ENCODE measurements at regions not wholly inside any gene's neighbourhood (a gene's known extent, or its start where the extent isn't known, plus 50 kb on each side); places are given as distances from the start of the nearest gene placed in this dataset.
"Not testable (repeated sequence)": the region's sequence is repeated elsewhere in the genome, so short reads cannot be mapped to it uniquely, and the experiment has no call there.

DNA sequence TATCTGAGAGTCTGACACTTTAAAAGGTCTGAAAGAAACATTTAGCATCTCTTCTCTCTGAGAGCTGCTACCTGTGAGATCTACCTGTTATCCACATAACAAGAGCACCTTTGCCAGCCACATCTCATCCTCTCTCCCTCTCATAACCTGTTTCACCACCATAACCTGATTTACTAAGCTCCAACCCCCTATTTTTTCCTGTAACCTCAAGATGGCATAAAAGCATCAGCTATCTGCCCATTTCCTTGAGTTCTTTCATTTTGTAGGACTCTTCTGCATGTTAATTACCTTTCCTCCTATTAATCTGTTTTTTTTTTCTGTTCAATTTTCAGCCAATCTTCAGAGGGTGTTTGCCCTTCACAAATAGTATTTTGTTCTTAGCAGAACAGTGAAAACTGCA is 136.5 kb upstream of the KCNK1 start:
- no peak for DNase-seq

DNA sequence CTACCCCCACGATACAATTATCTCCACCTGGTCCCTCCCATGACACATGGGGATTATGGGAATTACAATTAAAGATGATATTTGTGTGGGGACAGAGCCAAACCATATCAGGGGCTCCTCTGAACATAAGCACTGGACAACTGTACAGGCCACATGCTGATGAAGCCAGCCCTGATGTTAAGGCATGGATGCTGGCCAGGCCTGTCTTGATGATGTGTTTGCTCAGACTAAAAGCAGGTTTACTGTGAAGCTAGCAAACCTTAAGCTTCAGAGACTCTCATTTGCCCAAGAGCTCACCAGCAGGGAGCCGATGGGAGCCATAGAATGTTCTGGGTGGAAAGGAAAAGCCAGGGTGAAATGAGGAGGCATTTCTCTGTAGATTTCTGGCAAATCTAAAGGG is 135.3 kb upstream of the KCNK1 start:
- DNase-seq: no peak

DNA sequence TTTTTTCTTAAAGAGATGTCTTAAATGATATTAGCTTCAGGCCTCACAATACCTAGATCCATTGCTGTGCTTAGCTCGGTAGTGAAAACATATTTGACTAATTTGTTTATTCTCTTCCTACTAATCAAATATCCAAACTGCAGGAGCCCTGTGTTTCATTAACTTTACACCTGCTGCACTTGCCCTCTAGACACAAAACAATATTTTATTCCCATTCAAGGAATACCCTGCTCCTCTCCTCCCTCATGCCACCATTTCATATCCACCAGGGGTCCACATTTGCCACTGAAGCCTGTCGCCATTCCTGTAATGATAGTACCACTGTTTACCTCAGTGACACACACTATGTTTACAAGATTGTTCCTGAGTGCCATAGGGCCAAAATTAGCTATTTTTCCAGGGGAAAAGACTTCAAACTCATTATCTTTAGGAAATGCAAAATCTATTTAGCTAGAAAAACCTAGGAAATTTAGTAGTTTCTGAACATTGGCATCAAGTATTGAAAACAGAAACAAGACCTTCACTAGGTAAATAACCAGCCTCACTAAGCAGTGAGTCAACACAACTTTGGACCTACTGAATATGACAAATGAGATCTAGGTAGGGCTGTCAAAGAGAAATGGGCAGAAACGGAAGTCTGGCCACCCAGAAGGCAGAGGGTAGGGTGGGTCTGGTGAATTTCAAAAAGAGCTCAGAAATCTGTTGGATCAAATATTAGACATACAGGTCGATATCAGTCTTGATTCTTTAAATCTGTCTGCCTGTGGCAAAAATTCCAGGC is 134.6 kb upstream of the KCNK1 start:
- DNase-seq: no peak

DNA sequence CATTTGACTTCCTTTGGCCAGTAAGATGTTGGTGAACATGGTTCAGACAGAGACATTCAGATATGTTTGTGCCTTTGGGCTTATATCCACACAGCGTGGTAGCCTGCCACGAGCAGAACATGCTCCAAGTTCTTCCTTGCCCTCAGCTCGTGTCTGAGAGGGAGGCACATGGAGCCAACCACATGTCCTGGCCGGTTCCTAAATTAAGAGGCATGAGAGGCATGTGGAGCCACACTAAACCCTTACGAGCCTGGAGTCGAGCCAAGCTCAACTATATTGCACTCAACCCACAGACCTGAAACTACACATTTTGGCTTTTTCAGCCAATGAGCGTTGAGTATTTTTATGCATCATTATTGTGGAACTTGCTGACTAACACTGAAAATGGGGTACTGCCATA is 133.7 kb upstream of the KCNK1 start:
- no peak for DNase-seq

DNA sequence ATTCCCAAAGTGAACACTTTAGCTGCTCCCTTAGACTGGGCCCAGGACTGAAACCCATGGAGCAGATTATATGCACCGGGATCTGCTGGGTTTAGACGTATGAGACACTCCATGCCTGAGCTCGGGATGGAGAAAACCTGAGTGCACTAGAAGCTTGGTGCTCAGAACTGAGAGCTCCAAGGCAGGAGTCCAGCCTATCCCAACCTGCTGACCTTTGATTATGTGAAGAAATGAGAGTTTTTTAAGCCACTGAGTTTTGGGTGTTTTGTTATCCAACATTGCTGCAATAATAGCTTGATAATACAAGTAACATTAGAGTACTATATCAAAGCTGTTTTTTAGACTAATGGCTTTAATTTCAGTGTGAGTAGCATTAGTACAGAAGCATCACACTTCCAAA is 131.5 kb upstream of the KCNK1 start:
- no peak for DNase-seq

DNA sequence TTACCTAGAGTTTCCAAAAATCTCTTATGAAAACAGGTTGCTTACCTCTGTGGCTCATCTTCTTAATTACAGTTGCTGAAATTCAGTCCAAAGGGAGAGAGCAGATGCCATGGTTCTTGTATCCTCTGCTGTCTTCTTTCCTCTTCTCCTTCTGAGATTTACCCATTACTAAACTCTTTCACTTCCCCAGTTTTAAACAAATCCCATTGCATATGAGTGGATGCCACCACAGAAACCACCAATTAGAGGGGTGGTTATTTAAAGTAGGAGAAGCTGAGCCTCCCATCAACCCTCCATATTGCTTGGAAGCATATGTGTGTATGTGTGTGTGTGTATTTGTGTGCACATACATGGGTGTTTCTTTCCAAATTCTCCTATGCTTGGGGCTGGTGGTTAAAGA is 128.5 kb upstream of the KCNK1 start:
- no peak for DNase-seq

DNA sequence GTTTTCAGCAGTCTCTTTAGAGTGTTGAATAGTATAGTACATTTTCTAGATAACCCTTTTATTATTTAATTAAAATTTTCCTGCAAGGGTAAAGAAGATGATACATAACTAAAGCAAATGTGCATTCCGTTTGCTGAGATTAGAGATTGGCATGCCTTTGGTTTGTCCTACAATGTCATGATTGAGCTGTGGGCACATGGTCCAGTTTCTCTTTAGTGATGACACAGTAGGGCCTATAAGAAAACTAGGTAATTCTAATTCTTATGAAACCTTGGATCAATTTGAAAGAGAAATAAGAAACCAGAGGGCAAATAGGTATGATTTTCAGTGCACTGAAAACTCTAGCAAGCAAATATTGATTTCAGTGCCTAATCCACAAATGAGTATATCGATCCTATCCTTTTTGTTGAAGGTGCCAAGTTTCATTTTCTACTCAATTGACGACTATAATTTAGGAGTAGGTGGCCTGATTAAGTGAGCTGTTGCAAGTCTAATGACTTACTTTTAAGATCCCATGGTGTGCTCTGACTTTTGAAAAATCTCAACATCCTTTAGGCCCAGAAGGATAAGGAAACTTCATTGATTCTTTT is 128.0 kb upstream of the KCNK1 start:
- DNase-seq: no peak

DNA sequence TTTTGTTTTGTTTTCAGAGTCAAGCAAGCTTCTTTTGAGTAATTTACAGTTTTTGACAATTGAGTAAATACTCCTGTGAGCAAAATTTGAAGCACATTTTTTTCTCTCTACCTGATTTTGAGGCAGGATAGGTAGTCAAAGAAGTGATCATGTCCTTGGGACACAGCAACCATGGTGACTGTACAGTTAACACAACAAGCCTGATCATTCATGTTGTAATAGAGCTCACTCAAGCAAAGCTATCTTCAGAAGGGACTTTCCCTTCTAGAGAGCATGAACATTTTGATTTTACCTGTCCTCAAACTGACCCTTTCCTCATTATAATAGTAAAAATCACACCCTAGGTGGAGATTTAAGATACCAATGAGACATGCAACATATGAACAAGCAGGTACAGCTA is 126.5 kb upstream of the KCNK1 start:
- no peak for DNase-seq

DNA sequence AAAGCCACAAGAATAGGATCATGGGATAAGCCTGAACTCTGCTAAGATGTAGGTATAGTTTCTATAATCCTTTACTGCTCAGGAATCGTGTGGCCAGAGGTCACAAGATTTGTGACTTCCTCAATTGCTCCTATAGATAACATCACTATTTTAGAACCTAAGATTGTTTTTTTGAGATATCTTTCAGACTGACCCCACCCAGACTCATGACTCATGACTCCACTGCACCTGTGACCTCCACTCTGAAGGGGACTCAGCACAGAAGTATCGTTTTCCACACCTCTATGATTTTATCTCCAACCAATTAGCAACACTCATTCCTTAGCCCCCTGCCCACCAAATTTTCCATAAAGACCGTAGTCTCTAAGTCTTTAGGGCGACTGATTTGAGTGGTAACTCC is 124.5 kb upstream of the KCNK1 start:
- DNase-seq: no peak

DNA sequence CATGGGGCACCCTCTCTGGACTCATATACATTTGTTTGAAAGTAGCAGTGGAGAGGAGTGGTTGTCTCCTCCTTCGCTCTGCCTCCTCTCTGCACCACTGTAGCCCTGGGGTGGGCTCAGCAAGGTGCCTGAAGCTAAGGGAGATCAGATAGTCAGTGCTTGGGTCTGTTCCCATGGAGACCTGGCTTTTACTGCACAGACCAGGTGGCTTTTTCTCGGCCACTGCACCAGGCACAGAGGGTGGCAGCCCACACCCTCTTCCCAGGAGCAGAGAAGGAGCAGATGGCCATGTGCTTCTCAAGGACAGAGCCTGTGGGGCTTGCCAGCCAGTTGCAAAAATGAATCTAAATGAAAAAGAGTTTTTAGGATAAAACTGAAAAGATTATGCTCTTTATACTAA is 123.4 kb upstream of the KCNK1 start:
- DNase-seq: no peak

DNA sequence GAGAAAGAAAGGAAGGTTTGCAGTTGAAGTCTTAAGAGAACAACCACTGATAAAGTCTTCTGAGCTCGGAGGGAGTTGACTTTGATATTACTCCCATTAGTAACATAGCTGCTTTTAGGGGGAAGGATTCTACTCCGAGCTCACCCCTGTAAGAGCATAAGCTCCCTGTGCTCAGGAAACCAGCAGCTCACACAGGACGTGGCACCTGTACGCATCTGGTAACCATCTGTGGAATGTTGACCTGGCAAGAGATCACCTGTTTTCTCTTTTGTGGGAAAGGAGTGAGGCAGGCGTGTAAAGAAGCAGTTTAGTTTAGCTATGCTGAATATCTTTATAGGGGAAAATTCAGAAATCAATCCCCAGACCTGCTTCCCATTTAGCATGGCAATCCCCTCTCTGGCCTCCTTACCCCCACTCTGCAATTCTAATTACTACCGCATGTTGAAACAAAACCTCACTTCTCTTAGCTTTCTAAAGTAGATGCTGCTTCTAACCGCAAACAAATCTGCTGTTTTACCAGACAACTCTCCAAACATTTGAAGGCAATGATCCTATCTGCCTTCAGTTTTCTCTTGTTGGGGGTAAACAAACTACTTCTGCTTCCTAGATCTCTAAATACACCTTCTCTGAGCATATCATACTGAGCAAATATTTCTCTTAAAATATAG is 121.8 kb upstream of the KCNK1 start:
- no peak for DNase-seq

DNA sequence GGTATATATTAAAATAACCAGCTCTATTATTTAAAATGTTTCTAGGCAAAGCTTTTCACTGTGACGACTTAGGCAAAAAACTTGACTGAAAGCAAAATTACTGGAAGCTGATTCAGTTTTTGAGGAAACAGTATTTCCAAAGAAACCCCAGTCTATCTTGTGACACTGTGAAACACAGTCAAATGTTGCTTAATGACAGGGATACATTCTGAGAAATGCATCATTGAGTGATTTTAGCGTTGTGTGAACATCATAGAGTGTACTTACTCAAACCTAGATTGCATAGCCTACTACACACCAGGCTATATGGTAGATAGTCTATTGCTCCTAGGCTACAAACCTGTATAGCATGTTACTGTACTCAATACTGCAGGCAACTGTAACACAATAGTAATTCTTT is 116.9 kb upstream of the KCNK1 start:
- DNase-seq: no peak

DNA sequence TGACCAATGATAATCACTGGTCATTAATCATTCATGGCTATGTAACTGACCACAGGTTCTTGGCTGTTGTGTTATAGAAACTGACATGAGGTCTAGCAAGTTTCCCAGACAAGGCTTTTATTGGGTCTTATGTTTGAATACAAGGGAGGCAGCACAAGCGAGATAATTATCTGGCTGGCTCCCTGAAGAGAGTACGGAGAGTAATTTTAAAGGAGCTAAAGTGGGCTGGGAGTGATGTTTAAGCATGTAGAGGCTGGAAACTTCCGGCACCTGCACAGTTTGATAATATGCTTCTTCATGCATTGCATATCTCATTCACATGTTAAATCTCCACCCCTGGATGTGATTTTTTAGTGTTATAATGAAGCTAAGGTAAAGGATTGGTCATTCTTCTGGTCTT is 116.2 kb upstream of the KCNK1 start:
- DNase-seq: no peak

DNA sequence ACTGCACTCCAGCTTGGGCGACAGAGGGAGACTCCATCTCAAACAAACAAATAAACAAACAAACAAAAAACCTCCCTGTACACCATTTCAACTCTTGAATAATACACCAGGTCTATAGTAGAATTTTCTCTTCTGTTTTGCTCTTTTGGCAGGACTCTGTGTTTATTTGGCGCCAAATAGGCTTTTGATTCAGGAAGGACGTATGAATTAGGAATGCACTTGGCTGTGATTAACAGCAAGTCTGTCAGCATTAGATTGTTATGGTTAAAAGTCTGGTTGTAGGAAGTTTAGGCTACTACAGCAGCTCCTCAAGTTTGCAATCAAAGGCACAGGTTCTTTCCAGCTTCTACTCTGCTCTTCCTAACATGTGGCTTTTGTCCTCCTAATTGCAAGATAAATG is 113.8 kb upstream of the KCNK1 start:
- DNase-seq: no peak

DNA sequence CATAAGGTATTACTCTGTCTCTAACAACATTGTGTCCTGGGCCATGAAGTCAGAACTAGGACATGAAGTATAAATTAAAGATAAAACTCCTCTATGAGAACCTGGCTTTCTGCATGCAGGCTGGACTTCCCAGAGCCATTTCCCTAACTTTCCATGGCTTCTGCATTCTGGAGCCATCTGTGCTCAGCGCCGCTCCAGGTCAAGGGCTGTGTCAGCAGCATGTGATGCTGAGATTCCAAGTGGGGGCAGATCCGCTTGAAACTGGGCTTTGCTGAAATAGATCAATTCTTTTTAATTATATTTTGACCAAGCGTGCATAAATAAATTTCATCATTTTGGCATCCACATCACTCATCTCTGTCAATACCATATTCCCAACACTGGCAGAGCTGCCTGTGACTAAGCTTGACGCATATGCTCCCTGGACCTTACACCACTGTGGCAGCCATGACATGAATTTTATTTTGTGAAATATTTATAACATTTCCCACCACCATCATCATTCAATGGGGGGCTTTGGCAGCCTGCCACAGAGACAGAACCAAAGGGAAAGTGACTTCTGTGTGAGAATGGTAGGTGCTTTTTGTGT is 110.4 kb upstream of the KCNK1 start:
- no peak for DNase-seq

DNA sequence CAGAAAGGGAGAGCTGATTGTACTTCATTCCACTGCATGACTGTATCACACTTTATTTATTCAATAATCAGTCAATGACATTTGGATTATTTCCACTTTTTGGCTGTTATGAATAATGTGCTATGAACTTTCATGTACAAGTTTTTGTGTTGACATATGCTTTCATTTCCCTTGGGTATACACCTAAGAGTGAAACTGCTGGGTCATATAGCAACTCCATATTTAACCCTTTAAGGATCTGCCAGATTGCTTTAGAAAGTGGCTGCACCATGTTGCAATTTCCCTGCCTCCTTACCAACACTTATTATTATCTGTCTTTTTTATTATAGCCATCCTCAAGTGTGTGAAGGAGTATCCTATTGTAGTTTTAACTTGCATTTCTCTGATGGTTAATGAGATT is 108.8 kb upstream of the KCNK1 start:
- DNase-seq: no peak

DNA sequence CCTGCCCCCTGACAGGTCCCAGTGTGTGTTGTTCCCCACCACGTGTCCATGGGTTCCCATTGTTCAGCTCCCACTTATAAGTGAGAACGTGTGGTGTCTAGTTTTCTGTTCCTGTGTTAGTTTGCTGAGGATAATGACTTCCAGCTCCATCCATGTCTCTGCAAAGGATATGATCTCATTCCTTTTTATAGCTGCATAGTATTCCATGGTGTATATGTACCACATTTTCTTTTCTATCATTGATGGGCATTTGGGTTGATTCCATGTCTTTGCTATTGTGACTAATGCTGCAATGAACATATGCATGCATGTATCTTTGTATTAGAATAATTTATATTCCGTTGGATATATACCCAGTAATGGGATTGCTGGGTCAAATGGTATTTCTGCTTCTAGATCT is 108.0 kb upstream of the KCNK1 start:
- DNase-seq: not testable (repeated sequence)

DNA sequence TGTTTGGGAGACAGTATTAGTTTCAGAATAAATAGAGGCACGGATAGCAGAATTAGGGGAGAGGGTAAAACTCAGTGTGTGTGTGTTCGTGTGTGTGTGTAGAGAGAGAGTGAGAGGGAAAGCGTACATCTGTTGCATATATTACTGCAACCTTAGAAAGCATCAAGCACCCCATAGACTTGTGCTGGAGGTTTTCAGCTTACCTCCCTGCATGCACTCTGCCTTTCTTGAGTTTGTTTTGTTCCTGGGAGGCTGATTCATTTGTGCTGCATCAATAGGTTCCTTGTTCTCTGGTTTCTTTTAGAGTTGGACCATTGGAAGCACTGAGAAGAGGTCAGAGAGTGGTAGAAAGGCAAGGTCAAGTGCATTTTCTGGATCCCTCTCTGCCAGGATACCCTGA is 104.4 kb upstream of the KCNK1 start:
- no peak for DNase-seq

DNA sequence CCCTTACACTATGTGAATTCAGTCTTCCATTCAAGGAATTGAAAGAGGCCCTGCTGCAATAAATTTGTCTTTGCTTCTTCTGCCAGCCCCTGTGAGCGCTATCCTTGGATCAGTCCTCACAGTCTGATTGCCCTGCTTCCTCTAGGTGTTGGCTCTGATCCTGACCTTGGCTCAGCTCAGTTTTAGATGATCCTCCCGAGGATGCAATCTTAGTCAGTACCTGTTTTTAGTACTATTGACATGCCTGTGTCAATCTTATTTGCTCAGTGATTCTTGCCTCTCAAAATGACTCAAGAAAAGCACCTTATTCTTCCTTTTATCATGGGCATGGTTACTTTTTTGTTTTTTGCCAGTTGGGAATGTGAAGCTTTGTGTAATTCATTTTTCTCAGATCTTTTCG is 101.4 kb upstream of the KCNK1 start:
- no peak for DNase-seq

DNA sequence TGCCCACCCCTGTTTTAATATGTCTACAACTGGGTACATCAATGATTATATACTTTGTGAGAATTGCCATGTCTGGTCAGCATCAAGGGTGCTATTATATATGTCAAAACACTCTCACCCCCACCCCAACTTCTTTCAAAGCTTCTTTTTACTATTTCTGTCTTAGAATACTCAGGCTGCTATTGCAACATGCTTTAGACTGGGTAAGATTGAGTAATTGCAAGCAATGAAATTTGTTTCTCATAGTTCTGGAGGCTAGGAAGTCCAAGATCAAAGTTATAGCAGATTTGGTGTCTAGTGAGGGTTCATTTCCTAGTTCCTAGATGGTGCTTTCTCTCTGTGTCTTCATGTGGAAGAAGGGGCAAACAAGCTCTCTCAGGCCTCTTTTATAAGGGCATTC is 100.5 kb upstream of the KCNK1 start:
- DNase-seq: no peak

DNA sequence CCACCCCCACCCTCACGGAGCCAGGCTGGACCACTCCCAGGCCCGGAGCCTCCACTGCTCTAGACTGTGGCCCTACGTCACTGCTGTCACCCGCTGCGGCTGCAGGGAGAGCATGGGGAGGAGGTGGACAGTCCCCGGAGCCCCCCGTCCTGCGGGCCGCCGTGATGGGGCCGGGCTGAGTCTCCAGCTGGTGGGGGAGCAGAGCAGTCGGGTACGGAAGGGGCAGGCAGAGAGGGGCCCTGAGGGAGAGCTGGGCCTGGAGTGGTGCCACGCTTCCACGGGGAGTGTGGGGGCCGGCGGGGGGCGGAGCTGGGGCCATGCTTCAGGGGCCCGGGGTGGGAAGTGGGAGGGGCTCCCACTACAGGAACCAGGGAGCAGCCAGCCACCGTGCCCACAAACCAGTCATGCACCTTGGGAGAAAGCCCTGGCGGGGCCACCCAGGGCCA is 98.9 kb upstream of the KCNK1 start:
- no peak for DNase-seq

DNA sequence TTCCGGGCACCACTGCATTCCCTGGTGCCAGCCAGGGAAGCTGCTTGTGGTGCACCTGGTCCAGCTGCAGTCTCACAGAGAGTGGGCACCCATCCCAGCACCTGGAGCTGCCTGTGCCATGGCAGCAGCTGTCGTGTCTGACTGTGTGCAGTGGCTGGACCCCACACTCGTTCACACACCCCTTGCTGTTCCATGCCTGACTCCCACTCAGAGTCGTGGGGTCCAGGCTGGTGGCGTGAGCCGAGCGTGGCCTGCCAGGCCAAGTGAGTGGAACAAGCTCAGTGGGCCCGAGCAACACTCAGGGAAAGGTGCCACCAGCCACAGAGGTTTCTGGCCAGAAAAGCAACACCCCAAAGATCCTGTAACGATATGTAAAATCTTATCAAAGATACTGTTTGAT is 97.2 kb upstream of the KCNK1 start:
- DNase-seq: no peak

DNA sequence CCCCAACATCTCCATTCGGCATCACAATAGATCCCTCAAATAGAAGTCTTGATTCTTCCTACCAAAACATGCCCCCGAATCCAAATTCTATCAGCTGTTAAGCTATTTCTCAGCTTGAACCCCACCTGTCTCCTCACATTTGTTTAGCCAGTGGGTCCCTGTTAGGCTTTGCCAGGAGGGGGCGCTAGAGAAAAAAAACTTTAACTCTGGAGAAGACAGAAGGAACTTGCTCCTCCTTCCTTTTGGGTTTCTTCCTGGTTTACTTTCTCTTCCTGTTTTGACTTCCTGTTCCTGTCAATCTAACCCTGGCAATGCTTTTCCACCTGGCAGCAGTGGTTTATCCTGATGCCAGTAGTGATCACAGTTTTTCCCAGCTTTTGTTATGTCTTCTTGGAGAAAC is 95.6 kb upstream of the KCNK1 start:
- peak; percentile 67 for DNase-seq

Measured in stimulated activated CD8-positive, alpha-beta memory T cell treated with anti-CD3 and anti-CD28 coated beads, Interleukin-4, amount 100 ng/mL, for 48 hours (primary cell).